HG03378 (cell line): ENCODE measurements at regions not wholly inside any gene's neighbourhood (a gene's known extent, or its start where the extent isn't known, plus 50 kb on each side); places are given as distances from the start of the nearest gene placed in this dataset.
A peak's percentile ranks its signal among the peaks of the same experiment; 100 is the strongest.

ENCODE experiments used
- ATAC-seq: cut with Tn5 transposase; IDR thresholded peaks from one replicate; pipeline ENCODE4 v1.9.1; 2021; ENCODE audit warnings: mild to moderate bottlenecking, moderate library complexity; ENCODE audit not compliant: unreplicated experiment

GRCh38 chr1:79441238-79441637, 434.7 kb upstream of the ADGRL4 start:
- ATAC-seq: no peak

GRCh38 chr1:79437540-79437939, 431.0 kb upstream of the ADGRL4 start:
- no peak for ATAC-seq

GRCh38 chr1:79431340-79431739, 424.8 kb upstream of the ADGRL4 start:
- no peak for ATAC-seq

GRCh38 chr1:79430437-79430836, 423.9 kb upstream of the ADGRL4 start:
- no peak for ATAC-seq

- no peak for ATAC-seq
Measured at GRCh38 chr1:79422726-79423125, 416.2 kb upstream of the ADGRL4 start.

GRCh38 chr1:79398501-79398900, 392.0 kb upstream of the ADGRL4 start:
- ATAC-seq: no peak

GRCh38 chr1:79396901-79397300, 390.4 kb upstream of the ADGRL4 start:
- ATAC-seq: no peak

- no peak for ATAC-seq
Measured at GRCh38 chr1:79388694-79389361, 382.3 kb upstream of the ADGRL4 start.

- ATAC-seq: no peak
Measured at GRCh38 chr1:79386730-79387129, 380.2 kb upstream of the ADGRL4 start.

GRCh38 chr1:79380078-79380477, 373.5 kb upstream of the ADGRL4 start:
- no peak for ATAC-seq

- ATAC-seq: no peak
Measured at GRCh38 chr1:79376106-79376505, 369.6 kb upstream of the ADGRL4 start.

GRCh38 chr1:79375352-79375751, 368.8 kb upstream of the ADGRL4 start:
- ATAC-seq: no peak

- no peak for ATAC-seq
Measured at GRCh38 chr1:79374397-79374796, 367.9 kb upstream of the ADGRL4 start.

- no peak for ATAC-seq
Measured at GRCh38 chr1:79373481-79374125, 367.1 kb upstream of the ADGRL4 start.

GRCh38 chr1:79371802-79372201, 365.3 kb upstream of the ADGRL4 start:
- ATAC-seq: no peak

- ATAC-seq: no peak
Measured at GRCh38 chr1:79369091-79369490, 362.6 kb upstream of the ADGRL4 start.

GRCh38 chr1:79364896-79365295, 358.4 kb upstream of the ADGRL4 start:
- ATAC-seq: no peak

GRCh38 chr1:79363430-79363829, 356.9 kb upstream of the ADGRL4 start:
- ATAC-seq: no peak

- no peak for ATAC-seq
Measured at GRCh38 chr1:79362470-79362869, 355.9 kb upstream of the ADGRL4 start.

GRCh38 chr1:79355090-79355489, 348.6 kb upstream of the ADGRL4 start:
- no peak for ATAC-seq

GRCh38 chr1:79353224-79353623, 346.7 kb upstream of the ADGRL4 start:
- peak; percentile 61 for ATAC-seq

- no peak for ATAC-seq
Measured at GRCh38 chr1:79326875-79327274, 320.3 kb upstream of the ADGRL4 start.

GRCh38 chr1:79325705-79326104, 319.2 kb upstream of the ADGRL4 start:
- no peak for ATAC-seq
